ENCODE measurements at regions not wholly inside any gene's neighbourhood (a gene's known extent, or its start where the extent isn't known, plus 50 kb on each side); places are given as distances from the start of the nearest gene placed in this dataset.
"Not testable (repeated sequence)": the region's sequence is repeated elsewhere in the genome, so short reads cannot be mapped to it uniquely, and the experiment has no call there.

DNA sequence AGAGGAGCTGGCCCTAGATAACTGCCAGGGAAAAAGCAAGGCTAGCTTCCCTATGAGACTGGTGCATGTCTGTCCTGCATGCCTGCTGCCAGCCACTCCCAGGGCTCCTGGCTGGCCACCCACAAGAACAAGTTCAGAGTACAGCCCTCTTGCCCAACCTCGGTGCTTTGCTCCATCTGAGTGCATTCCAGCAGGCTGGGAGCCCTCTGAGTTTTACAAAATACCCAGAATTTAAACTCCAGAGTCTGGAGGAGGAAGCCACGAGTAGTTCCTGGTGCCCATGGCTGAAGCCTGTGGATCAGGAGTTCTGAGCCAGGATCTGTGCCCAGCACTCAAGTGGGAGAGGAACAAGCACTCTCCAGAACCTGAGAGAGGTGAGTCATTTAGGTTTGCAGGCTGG lies 111.6 kb downstream of the MAGEE2 start:
- no peak for DNase-seq (ENCODE audit: low spot score)

DNA sequence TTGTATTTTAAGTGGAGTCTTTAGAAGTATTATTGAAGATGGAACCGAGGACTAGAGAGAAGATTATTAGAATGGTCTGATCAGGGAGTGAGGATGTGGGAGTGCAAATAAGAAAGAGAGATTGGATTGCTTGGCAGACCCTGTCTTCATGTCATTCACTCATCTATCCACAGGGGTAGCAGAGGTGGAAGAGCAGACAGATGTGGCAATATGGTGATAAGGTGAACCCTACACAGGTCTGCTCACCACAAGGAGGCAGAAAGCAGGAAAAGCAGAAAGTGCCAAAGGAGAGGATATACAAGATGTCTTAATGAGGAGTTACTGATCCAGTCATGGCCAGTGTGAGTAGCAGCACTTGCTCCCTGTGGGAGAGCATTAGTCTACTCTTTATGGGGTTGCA lies 129.4 kb downstream of the MAGEE2 start:
- DNase-seq (ENCODE audit: low spot score) = no peak

- DNase-seq (ENCODE audit: low spot score) = no peak
Observed at GRCh38 chrX:75649829-75650228, 127.0 kb upstream of the ZDHHC15 start.

DNA sequence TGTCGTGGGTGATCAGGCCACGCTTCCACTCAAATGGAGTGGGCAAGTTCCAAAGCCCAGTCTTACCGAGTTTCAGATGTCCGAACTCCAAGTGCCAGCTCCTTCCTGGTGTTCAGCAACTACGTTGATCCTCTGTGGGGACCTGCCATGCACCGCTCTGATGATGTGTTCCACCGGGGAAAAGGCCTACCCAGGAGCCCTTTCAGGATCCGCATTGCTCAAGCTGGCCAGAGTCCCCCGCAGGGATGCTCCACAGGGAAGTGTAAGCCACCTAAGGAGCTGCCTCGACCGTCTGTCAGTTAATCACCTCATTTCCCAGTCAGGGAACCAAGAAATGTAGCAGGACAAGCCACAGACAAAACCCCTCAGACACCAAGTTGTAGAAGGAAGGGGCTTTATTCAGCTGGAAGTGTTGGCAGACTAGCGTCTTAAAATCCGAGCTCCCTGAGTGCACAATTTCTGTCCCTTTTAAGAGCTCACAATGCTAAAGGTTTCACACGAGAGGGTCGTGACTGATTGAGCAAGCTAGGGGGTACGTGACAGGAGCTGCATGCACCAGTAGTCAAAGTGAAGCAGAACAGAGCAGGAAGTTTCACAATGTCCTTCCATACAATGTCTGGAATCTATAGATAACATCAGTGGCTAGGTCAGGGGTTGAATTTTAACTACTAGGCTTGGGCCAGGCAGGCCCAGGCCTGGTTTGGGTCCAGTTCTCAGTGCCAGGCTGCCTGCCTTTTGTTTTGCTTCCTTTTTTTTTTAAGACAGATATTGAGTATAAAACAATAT lies 126.2 kb upstream of the ZDHHC15 start:
- DNase-seq (ENCODE audit: low spot score) = no peak

DNA sequence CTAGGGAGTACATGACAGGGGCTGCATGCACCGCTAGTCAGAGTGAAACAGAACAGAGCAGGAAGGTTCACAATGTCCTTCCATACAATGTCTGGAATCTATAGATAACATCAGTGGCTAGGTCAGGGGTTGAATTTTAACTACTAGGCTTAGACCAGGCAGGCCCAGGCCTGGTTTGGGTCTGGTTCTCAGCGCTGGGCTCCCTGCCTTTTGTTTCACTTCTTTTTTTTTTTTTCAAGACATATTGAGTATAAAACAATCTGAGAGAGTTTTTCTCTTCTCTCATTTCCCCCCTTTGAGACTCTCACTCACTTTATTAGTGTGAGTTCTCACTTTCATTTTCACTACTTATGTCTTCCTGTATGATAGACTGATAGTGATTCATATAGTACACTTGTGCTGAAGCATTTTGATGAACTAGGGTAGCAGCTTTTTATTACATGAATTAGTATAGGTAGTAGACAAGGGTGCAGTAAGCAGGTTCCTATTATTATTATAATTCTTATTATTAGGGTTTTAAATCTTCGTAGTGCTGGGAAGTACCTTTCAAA lies 120.0 kb upstream of the ZDHHC15 start:
- no peak for DNase-seq (ENCODE audit: low spot score)

- no peak for DNase-seq (ENCODE audit: low spot score)
Observed at GRCh38 chrX:75638332-75638731, 115.5 kb upstream of the ZDHHC15 start.

DNA sequence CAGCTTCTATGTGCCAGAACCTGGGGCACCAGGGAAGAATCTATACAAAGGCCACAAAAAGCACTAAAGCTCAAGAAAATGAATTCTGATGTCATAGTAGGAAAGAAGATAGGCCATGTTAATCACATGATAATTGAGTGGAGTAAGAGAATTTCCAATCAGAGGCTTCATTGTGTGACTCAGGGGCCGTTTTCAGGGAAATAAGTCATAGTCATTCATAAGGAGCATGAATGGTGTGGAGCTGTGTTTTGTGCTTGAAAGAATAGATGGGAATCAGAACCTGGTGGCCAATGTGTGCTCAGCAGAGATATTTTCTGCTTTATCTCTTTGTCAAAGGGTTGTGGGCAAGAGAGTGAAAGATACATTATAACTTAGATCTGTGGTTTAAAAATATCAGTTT lies 102.4 kb upstream of the ZDHHC15 start:
- DNase-seq (ENCODE audit: low spot score) = peak; percentile 3

DNA sequence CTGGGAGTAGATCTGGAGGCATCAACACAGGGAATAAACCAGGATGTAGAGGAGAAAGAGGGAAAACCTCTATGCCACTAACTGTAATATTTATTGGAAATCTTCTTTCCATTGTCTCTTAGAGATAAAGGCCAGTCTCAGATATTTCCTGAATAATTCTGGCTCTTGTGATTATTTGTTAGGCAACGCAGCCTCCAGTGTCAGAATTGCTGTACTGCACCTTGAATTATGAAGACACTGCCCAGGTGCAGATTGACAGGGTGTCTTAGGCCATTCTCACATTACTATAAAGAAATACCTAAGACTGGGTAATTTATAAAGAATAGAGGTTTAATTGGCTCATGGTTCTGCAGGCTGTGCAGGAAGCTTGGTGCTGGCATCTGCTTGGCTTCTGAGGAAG lies 100.7 kb upstream of the ZDHHC15 start:
- DNase-seq (ENCODE audit: low spot score) = no peak

GRCh38 chrX:75609406-75609805 lies 86.6 kb upstream of the ZDHHC15 start:
- no peak for DNase-seq (ENCODE audit: low spot score)

GRCh38 chrX:75603833-75604232 lies 81.0 kb upstream of the ZDHHC15 start:
- peak; percentile 5 for DNase-seq (ENCODE audit: low spot score)

DNA sequence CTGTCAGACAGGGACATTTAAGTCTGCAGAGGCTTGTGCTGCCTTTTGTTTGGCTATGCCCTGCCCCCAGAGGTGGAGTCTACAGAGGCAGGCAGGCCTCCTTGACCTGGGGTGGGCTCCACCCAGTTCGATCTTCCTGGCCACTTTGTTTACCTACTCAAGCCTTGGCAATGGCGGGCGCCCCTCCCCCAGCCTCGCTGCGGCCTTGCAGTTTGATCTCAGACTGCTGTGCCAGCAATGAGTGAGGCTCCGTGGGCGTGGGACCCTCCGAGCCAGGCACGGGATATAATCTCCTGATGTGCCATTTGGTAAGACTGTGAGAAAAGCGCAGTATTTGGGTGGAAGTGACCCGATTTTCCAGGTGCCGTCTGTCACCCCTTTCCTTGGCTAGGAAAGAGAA lies 79.2 kb upstream of the ZDHHC15 start:
- not testable (repeated sequence) for DNase-seq (ENCODE audit: low spot score)

DNA sequence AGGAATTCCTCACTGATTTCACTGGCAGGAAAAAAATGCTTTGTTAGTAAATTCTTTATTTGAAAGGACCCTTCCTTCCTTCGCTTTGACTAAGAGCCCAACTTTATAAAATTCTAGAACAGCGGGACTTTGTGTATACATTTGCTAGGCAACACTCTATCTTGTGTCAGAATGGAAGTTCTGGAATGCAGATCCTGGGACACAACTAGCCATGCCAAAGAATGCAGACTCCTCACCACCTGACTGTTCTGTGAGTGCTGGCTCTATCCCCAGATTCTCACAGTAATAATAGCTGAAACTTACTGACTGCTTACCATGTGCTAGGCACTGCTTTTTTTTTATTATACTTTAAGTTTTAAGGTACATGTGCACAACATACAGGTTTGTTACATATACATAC lies 73.3 kb upstream of the ZDHHC15 start:
- DNase-seq (ENCODE audit: low spot score) = no peak

DNA sequence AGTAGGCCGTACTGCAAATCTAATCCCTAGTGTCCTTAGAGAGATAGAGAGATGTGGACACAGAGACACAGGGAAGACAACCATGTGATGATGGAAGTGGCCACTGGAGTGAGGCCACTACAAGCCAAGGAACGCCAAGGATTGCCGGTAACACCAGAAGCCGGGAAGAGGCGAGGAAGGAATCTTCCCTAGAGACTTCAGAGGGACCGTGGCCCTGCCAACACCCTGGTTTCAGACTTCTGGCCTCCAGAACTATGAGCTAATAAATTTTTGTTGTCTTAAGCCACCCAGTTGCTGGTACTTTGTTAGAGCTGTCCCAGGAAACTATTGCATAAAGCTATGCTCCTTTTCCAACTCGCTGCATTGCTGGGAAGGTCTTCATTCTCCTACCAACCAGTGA lies 70.3 kb upstream of the ZDHHC15 start:
- not testable (repeated sequence) for DNase-seq (ENCODE audit: low spot score)

GRCh38 chrX:75582511-75582910 lies 59.7 kb upstream of the ZDHHC15 start:
- no peak for DNase-seq (ENCODE audit: low spot score)
